H9 (cell line): ENCODE measurements at regions not wholly inside any gene's neighbourhood (a gene's known extent, or its start where the extent isn't known, plus 50 kb on each side); places are given as distances from the start of the nearest gene placed in this dataset.

Source experiments
- DNase-seq: peaks from one replicate; pipeline ENCODE4 v3.0.0-alpha.2; 2017
- H2AFZ ChIP-seq: one replicate; pipeline ENCODE4 v1.6.1; 2013; ENCODE audit warnings: mild to moderate bottlenecking, low read length, control low read depth, moderate library complexity
- H2AK5ac ChIP-seq: 2 replicates; pipeline ENCODE4 v1.6.1; 2013; ENCODE audit warnings: low read length, control low read depth, mixed read lengths; ENCODE audit not compliant: insufficient read length
- H2BK120ac ChIP-seq: one replicate; pipeline ENCODE4 v1.6.1; 2013; ENCODE audit warnings: low read depth, mild to moderate bottlenecking, low read length, control low read depth, inconsistent platforms; ENCODE audit not compliant: poor library complexity, severe bottlenecking
- H2BK12ac ChIP-seq: 2 replicates; pipeline ENCODE4 v1.6.1; 2013; ENCODE audit warnings: low read length, control low read depth, mixed read lengths, low read depth; ENCODE audit not compliant: insufficient read length
- H2BK15ac ChIP-seq: 2 replicates; pipeline ENCODE4 v1.6.1; 2013; ENCODE audit warnings: low read depth, low read length, control low read depth
- H2BK20ac ChIP-seq: one replicate; pipeline ENCODE4 v1.6.1; 2013; ENCODE audit warnings: low read depth, mild to moderate bottlenecking, low read length, control low read depth, inconsistent platforms; ENCODE audit not compliant: poor library complexity, severe bottlenecking
- H2BK5ac ChIP-seq: 2 replicates; pipeline ENCODE4 v1.6.1; 2013; ENCODE audit warnings: low read length, control low read depth, mixed read lengths; ENCODE audit not compliant: insufficient read length
- H3K14ac ChIP-seq: 2 replicates; pipeline ENCODE4 v1.6.1; 2013; ENCODE audit warnings: low read length, control low read depth; ENCODE audit not compliant: insufficient read depth
- H3K18ac ChIP-seq: 2 replicates; pipeline ENCODE4 v1.6.1; 2013; ENCODE audit warnings: low read depth, mild to moderate bottlenecking, mixed read lengths, low read length, control low read depth; ENCODE audit not compliant: insufficient read length
- H3K23ac ChIP-seq: 2 replicates; pipeline ENCODE4 v1.6.1; 2013; ENCODE audit warnings: low read length, control low read depth, mixed read lengths, low read depth; ENCODE audit not compliant: insufficient read length
- H3K23me2 ChIP-seq: 2 replicates; pipeline ENCODE4 v1.6.1; 2013; ENCODE audit warnings: low read depth, mild to moderate bottlenecking, mixed read lengths, low read length, control low read depth; ENCODE audit not compliant: insufficient read length, poor library complexity, severe bottlenecking
- H3K27ac ChIP-seq: 2 replicates; pipeline ENCODE4 v1.5.1; 2013; ENCODE audit warnings: low read length, control low read depth, mixed read lengths, low read depth; ENCODE audit not compliant: insufficient read length
- H3K27me3 ChIP-seq: 2 replicates; pipeline ENCODE4 v1.6.1; 2013; ENCODE audit warnings: low read length, control low read depth, inconsistent platforms; ENCODE audit not compliant: insufficient read depth
- H3K4ac ChIP-seq: 2 replicates; pipeline ENCODE4 v1.6.1; 2013; ENCODE audit warnings: low read depth, mild to moderate bottlenecking, control low read depth, inconsistent platforms, low read length, moderate library complexity
- H3K4me1 ChIP-seq: 2 replicates; pipeline ENCODE4 v1.6.1; 2013; ENCODE audit warnings: low read length, control low read depth, inconsistent platforms; ENCODE audit not compliant: insufficient read depth
- H3K4me2 ChIP-seq: 2 replicates; pipeline ENCODE4 v1.6.1; 2013; ENCODE audit warnings: low read length, control low read depth, mixed read lengths; ENCODE audit not compliant: insufficient read length, insufficient read depth
- H3K56ac ChIP-seq: 2 replicates; pipeline ENCODE4 v1.6.1; 2013; ENCODE audit warnings: low read depth, mild to moderate bottlenecking, mixed read lengths, low read length, control low read depth; ENCODE audit not compliant: insufficient read length
- H3K79me1 ChIP-seq: 2 replicates; pipeline ENCODE4 v1.6.1; 2013; ENCODE audit warnings: low read depth, mild to moderate bottlenecking, moderate library complexity, low read length, control low read depth, inconsistent platforms; ENCODE audit not compliant: insufficient read depth, poor library complexity, severe bottlenecking
- H3K79me2 ChIP-seq: 2 replicates; pipeline ENCODE4 v1.6.1; 2013; ENCODE audit warnings: low read length, control low read depth, inconsistent platforms; ENCODE audit not compliant: insufficient read depth
- H3K9ac ChIP-seq: 2 replicates; pipeline ENCODE4 v1.6.1; 2013; ENCODE audit warnings: low read length, control low read depth, mixed read lengths; ENCODE audit not compliant: insufficient read length; ENCODE audit errors: extremely low read depth
- H3K9me3 ChIP-seq: one replicate; pipeline ENCODE4 v1.6.1; 2013; ENCODE audit warnings: low read depth, low read length, inconsistent platforms; ENCODE audit not compliant: control insufficient read depth
- H3T11ph ChIP-seq: one replicate; pipeline ENCODE4 v1.6.1; 2013; ENCODE audit warnings: mild to moderate bottlenecking, low read length, control low read depth, inconsistent platforms
- H4K20me1 ChIP-seq: one replicate; pipeline ENCODE4 v1.6.1; 2013; ENCODE audit not compliant: control insufficient read depth, insufficient read length, insufficient read depth
- H4K5ac ChIP-seq: 2 replicates; pipeline ENCODE4 v1.6.1; 2013; ENCODE audit warnings: low read depth, mild to moderate bottlenecking, mixed read lengths, low read length, control low read depth; ENCODE audit not compliant: insufficient read length
- H4K8ac ChIP-seq: replicated peaks from 2 replicates; pipeline ENCODE4 v1.6.1; 2013; ENCODE audit warnings: low read length, control low read depth, mixed read lengths, low read depth; ENCODE audit not compliant: insufficient read length
- H4K91ac ChIP-seq: 2 replicates; pipeline ENCODE4 v1.6.1; 2013; ENCODE audit warnings: low read depth, mild to moderate bottlenecking, moderate library complexity, mixed read lengths, low read length, control low read depth; ENCODE audit not compliant: insufficient read length
- H3K27ac Mint-ChIP-seq, 3 experiments: 2 replicates in 2 of 3; 3 replicates in 1 of 3; pipeline ENCODE4 v1.8.0; 2020 to 2021; ENCODE audit warnings: mixed read lengths in 3 of 3, mild to moderate bottlenecking in 1 of 3, moderate library complexity in 1 of 3
- H3K27me3 Mint-ChIP-seq: 2 replicates; pipeline ENCODE4 v1.8.0; 2021; ENCODE audit warnings: low read depth, mild to moderate bottlenecking, moderate library complexity, mixed read lengths
- H3K36me3 Mint-ChIP-seq, 3 experiments: 2 replicates in 2 of 3; 3 replicates in 1 of 3; pipeline ENCODE4 v1.8.0; 2020 to 2021; ENCODE audit warnings: low read depth in 3 of 3, mixed read lengths in 3 of 3; ENCODE audit not compliant: insufficient read depth in 1 of 3
- H3K4me1 Mint-ChIP-seq, 2 experiments: 2 replicates each; pipeline ENCODE4 v1.8.0; 2020; ENCODE audit warnings: mixed read lengths in 2 of 2
- H3K4me3 Mint-ChIP-seq, 2 experiments: 2 replicates in 1 of 2; 3 replicates in 1 of 2; pipeline ENCODE4 v1.8.0; 2020 to 2021; ENCODE audit warnings: mild to moderate bottlenecking in 2 of 2, mixed read lengths in 2 of 2, moderate library complexity in 1 of 2
- H3K9me3 Mint-ChIP-seq, 2 experiments: 2 replicates in 1 of 2; 3 replicates in 1 of 2; pipeline ENCODE4 v1.8.0; 2020; ENCODE audit warnings: mild to moderate bottlenecking in 2 of 2, mixed read lengths in 2 of 2, moderate library complexity in 1 of 2
- WGBS: extraction: QIAGEN DNeasy Blood & Tissue Kit; methylation state at CpG from one replicate; pipeline ENCODE4 v1.1.7; 2013; ENCODE audit warnings: missing lambda C conversion rate, low lambda C conversion rate, mixed read lengths; ENCODE audit not compliant: insufficient read length; ENCODE audit errors: extremely low coverage; 5-methylcytosine and 5-hydroxymethylcytosine counted together
- TF ChIP-seq, protein P1 (sequence below): fragments of 200-600 bp; sonication (generic); conservative IDR thresholded peaks from 3 replicates; pipeline ENCODE4 v1.8.0; 2021; ENCODE audit warnings: antibody characterized with exemption, mild to moderate bottlenecking

DNA sequence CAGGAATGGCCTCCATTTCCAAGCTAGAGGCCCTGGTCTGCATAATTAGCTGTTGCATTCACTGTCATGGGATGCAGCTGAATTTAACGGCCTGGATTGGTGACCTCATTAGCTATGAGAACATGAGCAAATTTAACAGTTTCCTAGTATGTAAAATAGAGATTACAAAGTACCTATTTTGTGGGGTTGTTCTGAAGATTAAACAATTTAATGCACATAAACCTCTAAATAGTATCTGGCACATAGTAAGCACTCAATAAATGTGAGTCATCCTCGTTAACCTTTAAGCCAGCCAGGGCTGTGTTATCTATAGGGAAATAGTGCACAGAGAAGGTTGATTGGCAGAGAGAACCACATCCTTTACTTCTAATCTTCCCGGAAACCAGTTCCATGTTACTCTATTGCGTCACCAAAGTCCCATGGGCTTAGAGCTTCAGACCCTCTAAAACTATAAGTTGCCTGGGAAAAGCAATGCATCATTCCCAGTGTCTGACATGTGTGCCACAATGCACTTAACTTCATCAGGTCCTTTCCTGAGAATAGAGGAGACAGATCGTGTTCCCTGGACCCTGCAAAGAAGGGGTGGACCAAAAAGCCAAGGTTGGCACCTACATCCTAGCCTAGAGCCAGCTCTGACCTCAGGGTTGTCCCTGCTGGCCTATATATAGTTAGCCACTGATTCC, 196.5 kb downstream of the LNPK start:
- no peak overlapping the region for H3K4ac ChIP-seq
- H3K23ac ChIP-seq, result no peak overlapping the region
- no peak overlapping the region for H3K27ac Mint-ChIP-seq
- no peak overlapping the region for H2BK5ac ChIP-seq
- H3K79me2 ChIP-seq, result no peaks in the 10 kb centered on the region
- no peak overlapping the region for H3T11ph ChIP-seq
- H3K9me3 Mint-ChIP-seq, result no peaks in the 10 kb centered on the region
- H2AK5ac ChIP-seq, result no peak overlapping the region
- no peak overlapping the region for H3K9ac ChIP-seq
- peaks cover 4 to 6% of the 10 kb centered on the region in 2 experiments; a peak in 3 of 4 replicates for H3K4me1 Mint-ChIP-seq
- no peak overlapping the region for H3K27ac ChIP-seq
- no peak overlapping the region for H3K4me2 ChIP-seq
- H3K4me1 ChIP-seq, result no peaks in the 10 kb centered on the region
- WGBS, result no CpG with 5 or more reads among the region's 5 CpGs
- no peaks in the 10 kb centered on the region for H3K27me3 ChIP-seq
- no peak overlapping the region for H2BK12ac ChIP-seq
- no peak overlapping the region for H3K4me3 Mint-ChIP-seq
- H4K8ac ChIP-seq, result no peak overlapping the region
- no peak overlapping the region for H3K56ac ChIP-seq
- H3K79me1 ChIP-seq, result no peaks in the 10 kb centered on the region
- no peak overlapping the region for H2BK20ac ChIP-seq
- H4K5ac ChIP-seq, result no peak overlapping the region
- H2BK15ac ChIP-seq, result no peak overlapping the region
- H2AFZ ChIP-seq, result no peak overlapping the region
- no peak for DNase-seq
- TF ChIP-seq, protein P1, sequence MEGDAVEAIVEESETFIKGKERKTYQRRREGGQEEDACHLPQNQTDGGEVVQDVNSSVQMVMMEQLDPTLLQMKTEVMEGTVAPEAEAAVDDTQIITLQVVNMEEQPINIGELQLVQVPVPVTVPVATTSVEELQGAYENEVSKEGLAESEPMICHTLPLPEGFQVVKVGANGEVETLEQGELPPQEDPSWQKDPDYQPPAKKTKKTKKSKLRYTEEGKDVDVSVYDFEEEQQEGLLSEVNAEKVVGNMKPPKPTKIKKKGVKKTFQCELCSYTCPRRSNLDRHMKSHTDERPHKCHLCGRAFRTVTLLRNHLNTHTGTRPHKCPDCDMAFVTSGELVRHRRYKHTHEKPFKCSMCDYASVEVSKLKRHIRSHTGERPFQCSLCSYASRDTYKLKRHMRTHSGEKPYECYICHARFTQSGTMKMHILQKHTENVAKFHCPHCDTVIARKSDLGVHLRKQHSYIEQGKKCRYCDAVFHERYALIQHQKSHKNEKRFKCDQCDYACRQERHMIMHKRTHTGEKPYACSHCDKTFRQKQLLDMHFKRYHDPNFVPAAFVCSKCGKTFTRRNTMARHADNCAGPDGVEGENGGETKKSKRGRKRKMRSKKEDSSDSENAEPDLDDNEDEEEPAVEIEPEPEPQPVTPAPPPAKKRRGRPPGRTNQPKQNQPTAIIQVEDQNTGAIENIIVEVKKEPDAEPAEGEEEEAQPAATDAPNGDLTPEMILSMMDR, result no peak
- H3K18ac ChIP-seq, result no peak overlapping the region
- no peaks in the 10 kb centered on the region for H3K36me3 Mint-ChIP-seq
- no peak overlapping the region for H3K14ac ChIP-seq
- H3K27me3 Mint-ChIP-seq, result no peaks in the 10 kb centered on the region; the same call in 1 of the 2 replicates
- no peaks in the 10 kb centered on the region for H3K23me2 ChIP-seq
- H2BK120ac ChIP-seq, result no peak overlapping the region
- no peaks in the 10 kb centered on the region for H3K9me3 ChIP-seq
- H4K91ac ChIP-seq, result no peak overlapping the region
- H4K20me1 ChIP-seq, result no peaks in the 10 kb centered on the region
